ACHN (cell line): ENCODE measurements at regions not wholly inside any gene's neighbourhood (a gene's known extent, or its start where the extent isn't known, plus 50 kb on each side); places are given as distances from the start of the nearest gene placed in this dataset.
"Not testable (repeated sequence)": the region's sequence is repeated elsewhere in the genome, so short reads cannot be mapped to it uniquely, and the experiment has no call there.

Experiments used
- DNase-seq: peaks from one replicate; pipeline ENCODE4 v3.0.0-alpha.2; 2015
- in situ Hi-C: cut with HindIII; loops from 2 replicates; pipeline ENCODE4 v1.10.0; 2017; ENCODE audit warnings: low sequenced_read_pairs, low pct_ligation_motif_present, low pct_unique_long_range_greater_than_20kb

GRCh38 chr5:12616093-12616492 is 711.8 kb upstream of the CTNND2 start:
- DNase-seq, result no peak
- in situ Hi-C loops, result no loop called here

GRCh38 chr5:12615141-12615820 is 711.0 kb upstream of the CTNND2 start:
- no peak for DNase-seq
- in situ Hi-C loops, result no loop called here

- in situ Hi-C loops, result no loop called here
- no peak for DNase-seq
Measured at GRCh38 chr5:12614608-12615007, 710.4 kb upstream of the CTNND2 start.

- in situ Hi-C loops, result no loop called here
- no peak for DNase-seq
Measured at GRCh38 chr5:12611132-12611531, 706.9 kb upstream of the CTNND2 start.

GRCh38 chr5:12607817-12608216 is 703.6 kb upstream of the CTNND2 start:
- DNase-seq, in situ Hi-C loops: not testable (repeated sequence)

GRCh38 chr5:12592228-12592627 is 688.0 kb upstream of the CTNND2 start:
- DNase-seq, result no peak
- in situ Hi-C loops, result no loop called here

- no peak for DNase-seq
- in situ Hi-C loops, result no loop called here
Measured at GRCh38 chr5:12586406-12586805, 682.2 kb upstream of the CTNND2 start.

- DNase-seq, in situ Hi-C loops: not testable (repeated sequence)
Measured at GRCh38 chr5:12578803-12579202, 674.6 kb upstream of the CTNND2 start.

- DNase-seq, in situ Hi-C loops: not testable (repeated sequence)
Measured at GRCh38 chr5:12576953-12577352, 672.7 kb upstream of the CTNND2 start.

GRCh38 chr5:12574298-12575093 is 670.2 kb upstream of the CTNND2 start:
- DNase-seq, in situ Hi-C loops: not testable (repeated sequence)

GRCh38 chr5:12573916-12574297 is 669.7 kb upstream of the CTNND2 start:
- in situ Hi-C loops, DNase-seq: not testable (repeated sequence)

GRCh38 chr5:12570688-12571087 is 666.4 kb upstream of the CTNND2 start:
- DNase-seq, result no peak
- in situ Hi-C loops, result no loop called here

- in situ Hi-C loops, result no loop called here
Measured at GRCh38 chr5:12566441-12566840, 662.2 kb upstream of the CTNND2 start.

GRCh38 chr5:12557012-12557411 is 652.8 kb upstream of the CTNND2 start:
- no peak for DNase-seq
- in situ Hi-C loops, result no loop called here

More at GRCh38 chr5:12566441-12566840, 662.2 kb upstream of the CTNND2 start:
- DNase-seq, result no peak

GRCh38 chr5:12526113-12526512 is 621.9 kb upstream of the CTNND2 start:
- in situ Hi-C loops, result no loop called here
- DNase-seq, result no peak

GRCh38 chr5:12522116-12522515 is 617.9 kb upstream of the CTNND2 start:
- in situ Hi-C loops, result no loop called here

GRCh38 chr5:12504983-12505382 is 600.7 kb upstream of the CTNND2 start:
- in situ Hi-C loops, DNase-seq: not testable (repeated sequence)

More at GRCh38 chr5:12522116-12522515, 617.9 kb upstream of the CTNND2 start:
- DNase-seq, result no peak

- DNase-seq, result no peak
- in situ Hi-C loops, result no loop called here
Measured at GRCh38 chr5:12488161-12488560, 583.9 kb upstream of the CTNND2 start.

GRCh38 chr5:12480487-12480886 is 576.2 kb upstream of the CTNND2 start:
- DNase-seq, result no peak
- in situ Hi-C loops, result no loop called here

GRCh38 chr5:12477554-12477953 is 573.3 kb upstream of the CTNND2 start:
- no peak for DNase-seq
- in situ Hi-C loops, result no loop called here
